ENCODE measurements at regions not wholly inside any gene's neighbourhood (a gene's known extent, or its start where the extent isn't known, plus 50 kb on each side); places are given as distances from the start of the nearest gene placed in this dataset.

DNA sequence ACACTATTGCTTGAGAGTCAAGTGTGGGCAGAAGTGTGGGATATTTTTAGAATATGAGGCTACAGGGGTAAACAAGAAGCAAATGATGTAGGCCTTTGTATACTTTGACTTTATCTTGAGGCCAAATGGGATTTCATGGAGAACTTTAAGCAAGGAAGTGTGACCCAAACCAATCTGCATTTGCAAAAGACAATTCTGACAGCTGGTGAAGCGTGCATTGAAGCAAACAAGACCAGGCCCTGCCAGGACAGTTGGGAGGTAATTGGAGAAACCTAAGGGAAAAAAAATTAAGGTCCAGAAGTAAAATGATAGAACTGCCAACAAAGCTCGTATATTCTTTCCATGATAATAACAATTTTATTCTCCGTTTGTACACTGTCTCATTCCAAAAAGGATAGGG is 168.3 kb downstream of the TM2D1 start:
- Histone ChIP-seq H2BK120ac (ENCODE audit: low read depth, low read length, poor library complexity, severe bottlenecking) (no peak overlapping the region), H4K91ac (ENCODE audit: insufficient read length, low read depth, low read length) (no peak overlapping the region), H3K79me2 (ENCODE audit: insufficient read depth, low read length) (no peaks in the 10 kb centered on the region), H3K56ac (ENCODE audit: insufficient read length, low read depth, low read length) (no peak overlapping the region), H3K4me1 (ENCODE audit: insufficient read depth, low read length) (no peaks in the 10 kb centered on the region), H3K14ac (ENCODE audit: insufficient read depth, low read length) (no peak overlapping the region), H2AK5ac (ENCODE audit: insufficient read length, low read length) (no peak overlapping the region), H3T11ph (ENCODE audit: low read length) (no peak overlapping the region), H3K18ac (ENCODE audit: insufficient read length, low read depth, low read length) (no peak overlapping the region), H2BK20ac (ENCODE audit: low read depth, low read length, poor library complexity, severe bottlenecking) (no peak overlapping the region), H3K27me3 (ENCODE audit: insufficient read depth, low read length) (no peaks in the 10 kb centered on the region), H2AFZ (ENCODE audit: low read length) (no peak overlapping the region), H3K27ac (ENCODE audit: insufficient read length, low read depth, low read length) (no peak overlapping the region), H3K79me1 (ENCODE audit: insufficient read depth, low read depth, low read length, poor library complexity, severe bottlenecking) (no peaks in the 10 kb centered on the region), H3K9me3 (ENCODE audit: control insufficient read depth, low read depth, low read length) (no peaks in the 10 kb centered on the region), H3K4me2 (ENCODE audit: insufficient read depth, insufficient read length, low read length) (no peak overlapping the region), H3K23me2 (ENCODE audit: insufficient read length, low read depth, low read length, poor library complexity, severe bottlenecking) (no peaks in the 10 kb centered on the region), H4K20me1 (ENCODE audit: control insufficient read depth, insufficient read depth, insufficient read length) (no peaks in the 10 kb centered on the region), H3K4ac (ENCODE audit: low read depth, low read length) (no peak overlapping the region), H2BK15ac (ENCODE audit: low read depth, low read length) (no peak overlapping the region), H4K5ac (ENCODE audit: insufficient read length, low read depth, low read length) (no peak overlapping the region), H4K8ac (replicated peaks; ENCODE audit: insufficient read length, low read depth, low read length) (no peak overlapping the region), H3K23ac (ENCODE audit: insufficient read length, low read depth, low read length) (no peak overlapping the region), H3K9ac (ENCODE audit: extremely low read depth, insufficient read length, low read length) (no peak overlapping the region), H2BK12ac (ENCODE audit: insufficient read length, low read depth, low read length) (no peak overlapping the region), H2BK5ac (ENCODE audit: insufficient read length, low read length) (no peak overlapping the region)
- Mint-ChIP-seq H3K4me3 (no peak overlapping the region), H3K9me3 (peaks cover 9 to 12% of the 10 kb centered on the region in 2 experiments; a peak in 4 of 5 replicates), H3K27ac (no peak overlapping the region), H3K4me1 (no peaks in the 10 kb centered on the region), H3K27me3 (ENCODE audit: low read depth) (no peaks in the 10 kb centered on the region), H3K36me3 (ENCODE audit: insufficient read depth in 1 of 3, low read depth in 3 of 3) (peaks cover 0 to 6% (median 5%) of the 10 kb centered on the region in 3 experiments; a peak in 4 of 7 replicates)
- WGBS (ENCODE audit: extremely low coverage, insufficient read length, low lambda C conversion rate), result no CpG with 5 or more reads among the region's 3 CpGs
- DNase-seq, result no peak
- TF ChIP-seq, protein P1, sequence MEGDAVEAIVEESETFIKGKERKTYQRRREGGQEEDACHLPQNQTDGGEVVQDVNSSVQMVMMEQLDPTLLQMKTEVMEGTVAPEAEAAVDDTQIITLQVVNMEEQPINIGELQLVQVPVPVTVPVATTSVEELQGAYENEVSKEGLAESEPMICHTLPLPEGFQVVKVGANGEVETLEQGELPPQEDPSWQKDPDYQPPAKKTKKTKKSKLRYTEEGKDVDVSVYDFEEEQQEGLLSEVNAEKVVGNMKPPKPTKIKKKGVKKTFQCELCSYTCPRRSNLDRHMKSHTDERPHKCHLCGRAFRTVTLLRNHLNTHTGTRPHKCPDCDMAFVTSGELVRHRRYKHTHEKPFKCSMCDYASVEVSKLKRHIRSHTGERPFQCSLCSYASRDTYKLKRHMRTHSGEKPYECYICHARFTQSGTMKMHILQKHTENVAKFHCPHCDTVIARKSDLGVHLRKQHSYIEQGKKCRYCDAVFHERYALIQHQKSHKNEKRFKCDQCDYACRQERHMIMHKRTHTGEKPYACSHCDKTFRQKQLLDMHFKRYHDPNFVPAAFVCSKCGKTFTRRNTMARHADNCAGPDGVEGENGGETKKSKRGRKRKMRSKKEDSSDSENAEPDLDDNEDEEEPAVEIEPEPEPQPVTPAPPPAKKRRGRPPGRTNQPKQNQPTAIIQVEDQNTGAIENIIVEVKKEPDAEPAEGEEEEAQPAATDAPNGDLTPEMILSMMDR (conservative IDR thresholded peaks at IDR 0.05), result no peak

Data from H9 (cell line).